ENCODE measurements at regions not wholly inside any gene's neighbourhood (a gene's known extent, or its start where the extent isn't known, plus 50 kb on each side); places are given as distances from the start of the nearest gene placed in this dataset.

DNA sequence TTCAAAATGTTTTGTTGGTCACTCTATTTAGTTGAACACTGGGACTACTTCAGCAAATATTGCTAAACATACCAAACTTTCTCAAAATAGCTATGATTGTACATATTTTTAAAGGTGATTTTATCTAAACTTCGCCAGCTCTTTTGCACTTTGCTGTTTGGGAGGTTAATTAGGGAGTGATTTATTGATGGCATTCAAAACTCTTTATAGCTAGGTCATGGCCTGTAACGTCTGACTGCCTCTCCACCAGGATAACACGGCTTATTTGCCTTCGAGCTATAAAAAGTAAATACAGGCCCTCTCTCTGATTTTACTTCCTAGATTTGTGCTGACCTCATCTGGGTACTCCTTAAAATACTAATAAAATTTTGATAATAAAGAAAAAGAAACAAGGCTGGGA lies 931.9 kb downstream of the DCDC2C start:
- no peak overlapping the region for H3K4me3 ChIP-seq (ENCODE audit: low read depth, low read length)
- no peak for DNase-seq (ENCODE audit: low read depth)
- TF ChIP-seq, protein P1, sequence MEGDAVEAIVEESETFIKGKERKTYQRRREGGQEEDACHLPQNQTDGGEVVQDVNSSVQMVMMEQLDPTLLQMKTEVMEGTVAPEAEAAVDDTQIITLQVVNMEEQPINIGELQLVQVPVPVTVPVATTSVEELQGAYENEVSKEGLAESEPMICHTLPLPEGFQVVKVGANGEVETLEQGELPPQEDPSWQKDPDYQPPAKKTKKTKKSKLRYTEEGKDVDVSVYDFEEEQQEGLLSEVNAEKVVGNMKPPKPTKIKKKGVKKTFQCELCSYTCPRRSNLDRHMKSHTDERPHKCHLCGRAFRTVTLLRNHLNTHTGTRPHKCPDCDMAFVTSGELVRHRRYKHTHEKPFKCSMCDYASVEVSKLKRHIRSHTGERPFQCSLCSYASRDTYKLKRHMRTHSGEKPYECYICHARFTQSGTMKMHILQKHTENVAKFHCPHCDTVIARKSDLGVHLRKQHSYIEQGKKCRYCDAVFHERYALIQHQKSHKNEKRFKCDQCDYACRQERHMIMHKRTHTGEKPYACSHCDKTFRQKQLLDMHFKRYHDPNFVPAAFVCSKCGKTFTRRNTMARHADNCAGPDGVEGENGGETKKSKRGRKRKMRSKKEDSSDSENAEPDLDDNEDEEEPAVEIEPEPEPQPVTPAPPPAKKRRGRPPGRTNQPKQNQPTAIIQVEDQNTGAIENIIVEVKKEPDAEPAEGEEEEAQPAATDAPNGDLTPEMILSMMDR (IDR thresholded peaks at IDR 0.05; ENCODE audit: insufficient read depth, low read length): no peak

DNA sequence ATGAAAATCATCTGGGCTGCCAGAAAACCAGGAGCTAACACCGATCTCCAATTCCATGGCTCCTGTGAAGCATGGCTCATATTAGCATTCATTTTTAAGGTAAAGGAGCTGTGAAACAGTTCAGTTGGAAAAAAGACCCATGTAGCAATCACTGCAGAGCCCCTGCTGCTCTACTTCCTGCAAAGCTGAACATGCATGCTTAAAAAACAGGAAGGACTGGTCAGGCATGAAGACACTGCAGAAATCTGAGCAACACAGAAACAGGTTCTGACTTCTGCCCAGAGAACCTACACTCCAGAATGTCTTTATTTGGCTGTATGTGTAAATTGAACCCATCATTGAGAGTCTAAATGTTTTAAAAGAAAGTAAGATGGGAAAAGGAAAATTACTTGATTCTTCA lies 950.6 kb downstream of the DCDC2C start:
- DNase-seq (ENCODE audit: low read depth): no peak
- TF ChIP-seq, protein P1 (IDR thresholded peaks at IDR 0.05; ENCODE audit: insufficient read depth, low read length): no peak

DNA sequence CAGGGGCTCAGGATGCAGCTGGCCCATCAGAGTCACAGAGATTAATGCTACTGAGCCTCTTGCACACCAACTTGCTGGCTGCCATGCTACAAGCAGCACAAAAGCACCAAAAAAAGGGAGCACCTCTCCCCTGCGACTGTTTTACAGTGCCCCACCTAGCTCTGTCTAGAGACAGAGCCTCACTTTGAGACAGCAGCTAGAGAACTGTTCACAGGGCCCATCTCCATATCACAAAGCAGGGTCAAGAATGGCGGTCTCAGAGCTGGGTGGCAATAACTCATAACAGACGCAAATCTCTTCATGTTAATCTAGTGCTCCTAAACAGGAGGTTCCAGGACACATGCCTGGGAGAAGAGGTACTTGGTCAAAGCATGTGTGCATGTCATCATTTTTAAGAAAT lies 953.0 kb downstream of the DCDC2C start:
- TF ChIP-seq, protein P1 (IDR thresholded peaks at IDR 0.05; ENCODE audit: insufficient read depth, low read length): no peak
- DNase-seq (ENCODE audit: low read depth): no peak
- no peak overlapping the region for H3K4me3 ChIP-seq (ENCODE audit: low read depth, low read length)

More for the DNA sequence above, 950.6 kb downstream of the DCDC2C start:
- no peak overlapping the region for H3K4me3 ChIP-seq (ENCODE audit: low read depth, low read length)

DNA sequence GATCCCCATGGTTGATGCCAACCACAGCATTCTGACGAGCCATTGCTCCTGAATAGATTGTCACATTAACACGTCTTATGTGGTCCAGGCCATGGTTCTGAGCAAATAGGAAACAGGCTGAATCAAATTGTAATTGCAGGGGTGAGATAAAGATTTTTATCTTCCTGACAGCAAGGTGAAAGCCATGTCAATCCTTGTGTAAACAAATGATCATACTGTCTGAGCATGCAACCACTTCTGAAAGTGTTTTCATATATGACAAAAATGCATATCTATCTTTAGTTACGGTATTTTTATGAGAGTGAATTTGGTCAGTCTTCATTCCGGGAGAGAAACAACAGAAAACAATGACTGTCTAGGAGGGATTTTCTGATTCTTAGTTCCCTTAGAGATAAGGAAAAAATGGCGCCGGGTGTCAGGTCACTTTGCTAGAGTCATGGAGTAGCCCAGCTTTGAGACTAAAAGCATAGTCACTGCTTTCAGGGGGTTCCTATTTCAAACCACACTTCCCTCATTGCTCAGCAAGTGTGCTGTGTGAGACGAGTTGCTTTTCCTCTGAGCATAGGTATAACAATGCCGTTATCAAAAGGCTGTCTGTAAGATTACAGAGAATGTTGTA lies 958.9 kb downstream of the DCDC2C start:
- no peak for DNase-seq (ENCODE audit: low read depth)
- TF ChIP-seq, protein P1 (IDR thresholded peaks at IDR 0.05; ENCODE audit: insufficient read depth, low read length): no peak

DNA sequence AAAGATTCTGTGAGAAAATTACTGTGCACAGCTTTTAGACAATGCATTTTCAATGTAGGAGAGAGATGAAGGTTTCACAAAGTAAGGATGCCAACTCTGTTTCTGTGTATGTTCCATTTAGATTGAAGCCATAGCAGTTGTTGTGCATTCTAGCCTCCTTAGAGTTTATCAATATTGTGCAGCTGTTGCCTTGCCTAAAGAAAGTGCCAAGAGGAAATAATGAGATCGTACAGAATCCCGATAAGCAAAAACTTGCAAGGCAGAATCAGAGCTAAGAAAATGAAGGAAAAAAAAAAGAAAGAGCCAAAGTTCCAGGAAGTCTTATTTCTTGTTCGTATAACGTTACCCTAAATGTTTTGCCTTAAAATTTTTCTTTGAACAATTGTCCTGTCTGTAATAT lies 965.0 kb downstream of the DCDC2C start:
- TF ChIP-seq, protein P1 (IDR thresholded peaks at IDR 0.05; ENCODE audit: insufficient read depth, low read length): no peak
- no peak for DNase-seq (ENCODE audit: low read depth)
- H3K4me3 ChIP-seq (ENCODE audit: low read depth, low read length): no peak overlapping the region

More for the DNA sequence above, 958.9 kb downstream of the DCDC2C start:
- H3K4me3 ChIP-seq (ENCODE audit: low read depth, low read length): no peak overlapping the region

DNA sequence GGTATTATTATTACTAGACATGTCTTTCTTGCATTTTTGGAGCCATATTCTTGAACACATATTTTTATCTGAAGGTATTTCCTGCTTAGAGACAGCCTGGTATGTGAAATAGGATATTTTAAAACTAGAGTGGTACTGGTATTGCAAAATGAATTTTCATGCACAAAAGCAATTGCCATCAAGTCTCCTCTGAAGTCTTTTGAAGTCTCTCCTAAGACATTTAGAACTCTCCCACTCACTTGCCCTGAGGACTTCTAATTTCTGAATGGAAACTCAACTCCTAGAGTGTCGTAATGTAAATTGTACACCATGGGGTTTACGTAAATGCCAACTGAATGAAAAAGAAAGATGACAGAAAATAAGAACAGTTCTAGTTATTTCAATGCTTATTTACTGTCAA lies 967.0 kb downstream of the DCDC2C start:
- TF ChIP-seq, protein P1 (IDR thresholded peaks at IDR 0.05; ENCODE audit: insufficient read depth, low read length): no peak
- DNase-seq (ENCODE audit: low read depth): no peak
- H3K4me3 ChIP-seq (ENCODE audit: low read depth, low read length): no peak overlapping the region

DNA sequence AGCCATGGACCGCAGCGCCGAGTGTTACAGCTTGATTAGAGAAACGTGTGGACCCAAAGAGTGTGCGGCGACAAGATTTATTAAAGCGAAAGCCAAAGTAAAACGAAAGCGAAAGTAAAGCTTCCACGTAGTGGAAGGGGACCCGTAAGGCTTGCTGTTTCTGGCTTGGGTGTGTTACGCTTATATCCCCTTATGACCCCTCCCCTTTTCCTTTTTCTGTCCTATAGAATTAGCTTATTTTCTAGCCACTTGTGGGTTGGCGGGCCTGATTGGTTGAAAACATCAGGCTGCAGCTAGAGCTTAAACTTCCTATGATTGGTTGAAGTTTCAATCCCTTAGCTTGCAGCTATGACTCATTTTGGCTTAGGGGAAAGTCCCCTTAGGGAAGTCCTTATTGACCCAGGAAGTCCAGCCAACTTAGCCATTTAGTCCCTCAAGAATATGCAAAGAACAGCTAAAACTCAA lies 969.7 kb downstream of the DCDC2C start:
- TF ChIP-seq, protein P1 (IDR thresholded peaks at IDR 0.05; ENCODE audit: insufficient read depth, low read length): no peak
- no peak for DNase-seq (ENCODE audit: low read depth)
- H3K4me3 ChIP-seq (ENCODE audit: low read depth, low read length): no peak overlapping the region
